ENCODE measurements at regions not wholly inside any gene's neighbourhood (a gene's known extent, or its start where the extent isn't known, plus 50 kb on each side); places are given as distances from the start of the nearest gene placed in this dataset.

DNA sequence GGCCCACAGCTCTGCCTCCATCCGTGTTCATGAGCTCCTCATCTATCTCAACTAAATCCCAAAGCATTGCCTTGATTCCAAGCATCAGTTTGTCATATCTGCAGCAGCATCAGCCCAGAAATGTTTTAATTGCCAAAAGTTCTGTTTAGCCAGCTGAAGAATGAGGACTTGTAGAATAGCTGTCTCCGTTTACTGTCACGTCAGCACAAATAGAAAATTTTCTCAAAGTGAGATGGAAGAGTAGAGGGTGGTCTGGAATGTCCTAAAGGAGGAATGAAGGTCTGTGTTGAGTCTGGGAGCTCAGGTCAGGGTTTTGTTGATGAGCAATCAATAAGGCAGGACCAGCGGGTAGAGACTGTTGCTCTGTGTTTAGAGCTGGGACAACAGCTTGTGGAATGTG lies 134.9 kb upstream of the ISX start:
- Histone ChIP-seq H3K4me1 (ENCODE audit: insufficient read depth, low read length) (no peaks in the 10 kb centered on the region), H3K36me3 (ENCODE audit: insufficient read depth, low read length) (no peaks in the 10 kb centered on the region), H3K4me3 (ENCODE audit: low read length) (no peak overlapping the region), H3K9me3 (ENCODE audit: low read length) (no peaks in the 10 kb centered on the region), H3K27me3 (ENCODE audit: insufficient read depth, low read length) (no peaks in the 10 kb centered on the region), H2AFZ (ENCODE audit: low read depth, low read length) (no peak overlapping the region)

DNA sequence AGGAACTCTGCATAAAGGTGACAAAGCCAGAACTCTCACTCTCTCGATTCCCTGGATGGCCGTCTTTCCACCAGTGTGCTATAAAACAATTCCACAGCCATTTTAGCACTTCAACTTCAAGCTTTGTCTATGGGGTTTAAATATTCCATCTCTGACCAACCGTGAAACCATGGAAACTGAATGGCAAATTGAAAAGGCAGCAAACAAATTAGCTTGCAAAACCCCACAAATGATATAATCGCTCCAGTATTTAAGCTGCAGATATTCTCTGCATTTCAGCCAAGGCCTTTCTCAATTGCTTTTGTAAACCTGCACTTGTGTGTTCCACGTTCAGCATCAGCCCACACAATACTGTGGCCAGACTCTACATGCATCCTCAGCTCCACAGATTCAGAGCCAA lies 131.7 kb upstream of the ISX start:
- H3K27me3 ChIP-seq (ENCODE audit: insufficient read depth, low read length) = no peaks in the 10 kb centered on the region
- H3K4me3 ChIP-seq (ENCODE audit: low read length) = no peak overlapping the region
- H3K36me3 ChIP-seq (ENCODE audit: insufficient read depth, low read length) = no peaks in the 10 kb centered on the region
- no peaks in the 10 kb centered on the region for H3K4me1 ChIP-seq (ENCODE audit: insufficient read depth, low read length)
- H2AFZ ChIP-seq (ENCODE audit: low read depth, low read length) = no peak overlapping the region
- no peaks in the 10 kb centered on the region for H3K9me3 ChIP-seq (ENCODE audit: low read length)

DNA sequence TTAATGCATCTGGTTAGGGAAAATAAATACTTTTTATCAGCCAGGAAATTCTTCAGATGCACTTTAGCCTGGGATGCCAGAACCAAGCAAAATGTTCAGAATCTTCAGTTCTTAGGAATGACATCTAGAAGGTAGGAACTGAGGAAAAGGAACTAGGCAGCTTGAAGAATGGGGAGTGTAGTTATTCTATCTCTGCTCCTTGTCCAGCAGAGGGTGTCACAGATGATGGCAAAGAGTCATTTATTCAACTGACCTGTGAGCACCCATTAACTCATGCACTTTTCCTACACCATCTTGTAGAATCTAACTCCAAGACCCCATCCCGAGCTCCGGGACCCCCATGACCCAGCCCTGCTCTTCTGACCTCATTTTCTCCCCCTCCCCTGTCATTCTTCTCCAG lies 122.1 kb upstream of the ISX start:
- H3K27me3 ChIP-seq (ENCODE audit: insufficient read depth, low read length) = no peaks in the 10 kb centered on the region
- H3K9me3 ChIP-seq (ENCODE audit: low read length) = no peaks in the 10 kb centered on the region
- H3K36me3 ChIP-seq (ENCODE audit: insufficient read depth, low read length) = no peaks in the 10 kb centered on the region
- H3K4me3 ChIP-seq (ENCODE audit: low read length) = no peak overlapping the region
- H2AFZ ChIP-seq (ENCODE audit: low read depth, low read length) = no peak overlapping the region
- H3K4me1 ChIP-seq (ENCODE audit: insufficient read depth, low read length) = no peaks in the 10 kb centered on the region

DNA sequence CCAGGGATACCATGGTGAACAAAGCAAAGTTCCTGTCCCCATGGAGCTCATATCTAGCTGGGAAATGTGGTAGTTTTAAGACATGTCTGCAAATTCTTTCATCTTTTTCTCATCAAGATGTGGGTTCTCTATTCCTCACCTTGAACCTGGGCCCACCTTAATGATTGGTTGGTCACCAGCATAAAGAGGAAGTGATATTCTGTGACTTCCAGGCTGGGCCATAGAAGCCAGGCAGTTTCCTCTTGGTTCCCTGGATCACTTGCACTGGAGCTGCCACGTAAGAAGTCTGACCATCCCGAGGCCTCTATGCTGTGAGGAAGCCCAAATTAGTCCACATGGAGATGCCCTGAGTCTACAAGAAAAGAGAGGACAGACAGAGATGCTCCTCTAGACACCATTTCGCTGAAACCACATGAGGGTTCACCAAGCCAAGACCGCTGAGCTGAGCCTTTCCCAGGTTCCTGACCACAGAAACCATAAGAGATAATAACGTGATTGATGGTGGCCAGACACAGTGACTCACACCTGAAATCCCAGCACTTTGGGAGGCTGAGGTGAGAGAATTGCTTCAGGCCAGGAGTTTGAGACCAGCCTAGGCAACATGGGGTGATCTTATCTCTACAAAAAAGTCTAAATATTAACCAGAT lies 119.5 kb upstream of the ISX start:
- H2AFZ ChIP-seq (ENCODE audit: low read depth, low read length) = no peak overlapping the region
- no peaks in the 10 kb centered on the region for H3K4me1 ChIP-seq (ENCODE audit: insufficient read depth, low read length)
- no peaks in the 10 kb centered on the region for H3K27me3 ChIP-seq (ENCODE audit: insufficient read depth, low read length)
- H3K9me3 ChIP-seq (ENCODE audit: low read length) = no peaks in the 10 kb centered on the region
- H3K36me3 ChIP-seq (ENCODE audit: insufficient read depth, low read length) = no peaks in the 10 kb centered on the region
- no peak overlapping the region for H3K4me3 ChIP-seq (ENCODE audit: low read length)

DNA sequence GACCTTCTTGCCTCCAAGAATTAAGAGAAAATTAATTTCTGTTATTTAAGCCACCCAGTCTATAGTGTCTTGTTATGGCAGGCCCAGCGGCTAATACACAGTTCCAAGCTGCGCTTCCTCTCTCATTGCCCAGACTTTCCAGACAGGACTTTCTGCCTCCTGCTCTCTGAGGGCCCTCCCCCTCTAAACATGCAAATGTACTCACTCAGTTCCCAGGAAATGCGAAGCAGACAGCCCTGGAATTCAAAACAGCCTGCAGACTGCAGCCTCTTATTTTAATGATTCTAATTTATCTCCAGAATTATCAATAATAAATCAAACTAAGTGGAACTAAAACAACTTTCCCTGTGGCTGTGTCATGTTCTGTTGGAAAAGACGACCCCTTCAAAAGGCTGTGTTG lies 115.5 kb upstream of the ISX start:
- H2AFZ ChIP-seq (ENCODE audit: low read depth, low read length) = no peak overlapping the region
- H3K4me3 ChIP-seq (ENCODE audit: low read length) = no peak overlapping the region
- H3K9me3 ChIP-seq (ENCODE audit: low read length) = no peaks in the 10 kb centered on the region
- no peaks in the 10 kb centered on the region for H3K27me3 ChIP-seq (ENCODE audit: insufficient read depth, low read length)
- H3K36me3 ChIP-seq (ENCODE audit: insufficient read depth, low read length) = no peaks in the 10 kb centered on the region
- H3K4me1 ChIP-seq (ENCODE audit: insufficient read depth, low read length) = no peaks in the 10 kb centered on the region

GRCh38 chr22:34951212-34951611 lies 114.7 kb upstream of the ISX start:
- Histone ChIP-seq H3K4me3 (ENCODE audit: low read length) (no peak overlapping the region), H3K27me3 (ENCODE audit: insufficient read depth, low read length) (no peaks in the 10 kb centered on the region), H3K36me3 (ENCODE audit: insufficient read depth, low read length) (no peaks in the 10 kb centered on the region), H3K9me3 (ENCODE audit: low read length) (no peaks in the 10 kb centered on the region), H2AFZ (ENCODE audit: low read depth, low read length) (no peak overlapping the region), H3K4me1 (ENCODE audit: insufficient read depth, low read length) (no peaks in the 10 kb centered on the region)

GRCh38 chr22:34960005-34960404 lies 106.0 kb upstream of the ISX start:
- no peaks in the 10 kb centered on the region for H3K9me3 ChIP-seq (ENCODE audit: low read length)
- no peaks in the 10 kb centered on the region for H3K4me1 ChIP-seq (ENCODE audit: insufficient read depth, low read length)
- H2AFZ ChIP-seq (ENCODE audit: low read depth, low read length) = no peak overlapping the region
- H3K36me3 ChIP-seq (ENCODE audit: insufficient read depth, low read length) = no peaks in the 10 kb centered on the region
- no peak overlapping the region for H3K4me3 ChIP-seq (ENCODE audit: low read length)
- H3K27me3 ChIP-seq (ENCODE audit: insufficient read depth, low read length) = no peaks in the 10 kb centered on the region

DNA sequence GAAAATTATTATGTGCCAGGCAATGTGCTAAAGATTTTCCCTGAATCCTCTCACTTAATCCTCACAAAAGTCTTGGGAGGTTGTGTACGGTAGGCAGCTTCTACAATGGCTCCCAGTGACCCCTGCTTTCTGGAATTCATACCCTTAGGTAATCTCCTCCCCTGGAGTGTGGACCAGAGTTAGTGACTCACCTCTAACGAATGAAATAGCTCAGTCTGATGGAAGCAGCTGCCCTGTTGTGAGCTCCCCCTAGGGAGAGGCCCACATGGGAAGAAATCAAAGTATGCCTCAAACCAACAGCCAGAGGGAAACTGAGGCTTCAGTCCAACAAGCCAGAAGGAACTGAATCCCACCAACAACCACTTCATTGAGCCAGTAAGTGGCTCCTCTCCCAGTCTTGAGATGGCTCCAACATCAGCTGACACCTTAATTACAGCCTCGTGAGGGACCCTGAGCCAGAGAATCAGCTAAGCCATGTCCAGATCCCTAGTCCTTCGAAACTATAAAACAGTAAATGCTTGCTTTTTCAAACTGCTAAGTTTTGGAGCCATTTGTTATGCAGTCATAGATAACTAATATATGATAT lies 98.9 kb upstream of the ISX start:
- H3K27me3 ChIP-seq (ENCODE audit: insufficient read depth, low read length) = no peaks in the 10 kb centered on the region
- no peaks in the 10 kb centered on the region for H3K9me3 ChIP-seq (ENCODE audit: low read length)
- no peaks in the 10 kb centered on the region for H3K36me3 ChIP-seq (ENCODE audit: insufficient read depth, low read length)
- no peak overlapping the region for H2AFZ ChIP-seq (ENCODE audit: low read depth, low read length)
- no peak overlapping the region for H3K4me3 ChIP-seq (ENCODE audit: low read length)
- H3K4me1 ChIP-seq (ENCODE audit: insufficient read depth, low read length) = no peaks in the 10 kb centered on the region

- Histone ChIP-seq H3K9me3 (ENCODE audit: low read length) (no peaks in the 10 kb centered on the region), H3K4me1 (ENCODE audit: insufficient read depth, low read length) (no peaks in the 10 kb centered on the region), H3K4me3 (ENCODE audit: low read length) (no peak overlapping the region)
Observed at GRCh38 chr22:34969001-34969790, 96.8 kb upstream of the ISX start.

GRCh38 chr22:34971456-34971855 lies 94.5 kb upstream of the ISX start:
- Histone ChIP-seq H3K36me3 (ENCODE audit: insufficient read depth, low read length) (no peaks in the 10 kb centered on the region), H3K27me3 (ENCODE audit: insufficient read depth, low read length) (no peaks in the 10 kb centered on the region), H3K4me3 (ENCODE audit: low read length) (no peak overlapping the region), H2AFZ (ENCODE audit: low read depth, low read length) (no peak overlapping the region), H3K4me1 (ENCODE audit: insufficient read depth, low read length) (no peaks in the 10 kb centered on the region), H3K9me3 (ENCODE audit: low read length) (no peaks in the 10 kb centered on the region)

More at GRCh38 chr22:34969001-34969790, 96.8 kb upstream of the ISX start:
- H3K27me3 ChIP-seq (ENCODE audit: insufficient read depth, low read length) = no peaks in the 10 kb centered on the region
- no peaks in the 10 kb centered on the region for H3K36me3 ChIP-seq (ENCODE audit: insufficient read depth, low read length)
- no peak overlapping the region for H2AFZ ChIP-seq (ENCODE audit: low read depth, low read length)

- H3K4me3 ChIP-seq (ENCODE audit: low read length) = no peak overlapping the region
- H3K36me3 ChIP-seq (ENCODE audit: insufficient read depth, low read length) = no peaks in the 10 kb centered on the region
- no peaks in the 10 kb centered on the region for H3K9me3 ChIP-seq (ENCODE audit: low read length)
- no peaks in the 10 kb centered on the region for H3K27me3 ChIP-seq (ENCODE audit: insufficient read depth, low read length)
- no peak overlapping the region for H2AFZ ChIP-seq (ENCODE audit: low read depth, low read length)
- no peaks in the 10 kb centered on the region for H3K4me1 ChIP-seq (ENCODE audit: insufficient read depth, low read length)
Observed at GRCh38 chr22:34972191-34972897, 93.6 kb upstream of the ISX start.

DNA sequence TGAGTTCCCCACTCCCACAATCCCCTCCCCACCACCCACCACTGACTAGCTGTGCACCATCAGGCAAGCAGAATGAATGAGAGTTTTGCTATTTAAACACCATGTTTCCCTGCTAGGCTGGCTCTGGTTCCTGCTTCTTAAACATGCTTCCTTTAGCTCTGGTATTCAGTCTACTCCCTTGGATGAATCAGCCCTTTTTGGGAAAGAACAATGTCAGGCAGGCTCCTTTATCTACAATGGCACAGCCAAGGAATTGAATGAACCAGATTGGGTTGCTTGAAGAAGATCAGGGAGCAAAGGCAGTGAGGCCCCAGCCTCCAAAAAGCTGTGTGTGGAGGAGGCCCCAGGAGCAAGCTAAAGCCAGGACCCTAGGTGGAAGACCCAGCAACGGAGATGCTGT lies 92.9 kb upstream of the ISX start:
- Histone ChIP-seq H3K36me3 (ENCODE audit: insufficient read depth, low read length) (no peaks in the 10 kb centered on the region), H3K4me1 (ENCODE audit: insufficient read depth, low read length) (no peaks in the 10 kb centered on the region), H3K27me3 (ENCODE audit: insufficient read depth, low read length) (no peaks in the 10 kb centered on the region), H3K9me3 (ENCODE audit: low read length) (no peaks in the 10 kb centered on the region), H3K4me3 (ENCODE audit: low read length) (no peak overlapping the region), H2AFZ (ENCODE audit: low read depth, low read length) (no peak overlapping the region)

- no peaks in the 10 kb centered on the region for H3K36me3 ChIP-seq (ENCODE audit: insufficient read depth, low read length)
- H3K4me3 ChIP-seq (ENCODE audit: low read length) = no peak overlapping the region
- H2AFZ ChIP-seq (ENCODE audit: low read depth, low read length) = no peak overlapping the region
- no peaks in the 10 kb centered on the region for H3K9me3 ChIP-seq (ENCODE audit: low read length)
- no peaks in the 10 kb centered on the region for H3K27me3 ChIP-seq (ENCODE audit: insufficient read depth, low read length)
- no peaks in the 10 kb centered on the region for H3K4me1 ChIP-seq (ENCODE audit: insufficient read depth, low read length)
Observed at GRCh38 chr22:34973926-34974325, 92.0 kb upstream of the ISX start.
